WERI-Rb-1 (cell line): ENCODE measurements at regions not wholly inside any gene's neighbourhood (a gene's known extent, or its start where the extent isn't known, plus 50 kb on each side); places are given as distances from the start of the nearest gene placed in this dataset.

ENCODE experiments used
- DNase-seq: peaks from one replicate; pipeline ENCODE4 v3.0.0-alpha.2; 2020
- H3K27ac ChIP-seq: fragments of 250-450 bp; sonication (Bioruptor Pico); 2 replicates; pipeline ENCODE4 v1.5.1; 2020; ENCODE audit warnings: mild to moderate bottlenecking, moderate library complexity
- H3K27me3 ChIP-seq: fragments of 250-450 bp; sonication (Bioruptor Pico); 2 replicates; pipeline ENCODE4 v1.5.1; 2021; ENCODE audit warnings: mild to moderate bottlenecking, low read depth, moderate library complexity; ENCODE audit not compliant: insufficient read depth, severe bottlenecking
- H3K36me3 ChIP-seq: fragments of 250-450 bp; sonication (Bioruptor Pico); 2 replicates; pipeline ENCODE4 v1.5.1; 2020; ENCODE audit warnings: mild to moderate bottlenecking, moderate library complexity
- H3K4me3 ChIP-seq: 2 replicates; pipeline ENCODE4 v1.5.1; 2011; ENCODE audit warnings: low read depth, mild to moderate bottlenecking, control low read depth, low read length
- H3K9me3 ChIP-seq: fragments of 250-450 bp; sonication (Bioruptor Pico); 2 replicates; pipeline ENCODE4 v1.5.1; 2021; ENCODE audit warnings: mild to moderate bottlenecking, moderate library complexity; ENCODE audit not compliant: severe bottlenecking
- TF ChIP-seq, protein P1 (sequence below): IDR thresholded peaks from 2 replicates; pipeline ENCODE4 v1.5.1; 2011; ENCODE audit warnings: low read depth, mild to moderate bottlenecking, control low read depth, inconsistent platforms, low read length

DNA sequence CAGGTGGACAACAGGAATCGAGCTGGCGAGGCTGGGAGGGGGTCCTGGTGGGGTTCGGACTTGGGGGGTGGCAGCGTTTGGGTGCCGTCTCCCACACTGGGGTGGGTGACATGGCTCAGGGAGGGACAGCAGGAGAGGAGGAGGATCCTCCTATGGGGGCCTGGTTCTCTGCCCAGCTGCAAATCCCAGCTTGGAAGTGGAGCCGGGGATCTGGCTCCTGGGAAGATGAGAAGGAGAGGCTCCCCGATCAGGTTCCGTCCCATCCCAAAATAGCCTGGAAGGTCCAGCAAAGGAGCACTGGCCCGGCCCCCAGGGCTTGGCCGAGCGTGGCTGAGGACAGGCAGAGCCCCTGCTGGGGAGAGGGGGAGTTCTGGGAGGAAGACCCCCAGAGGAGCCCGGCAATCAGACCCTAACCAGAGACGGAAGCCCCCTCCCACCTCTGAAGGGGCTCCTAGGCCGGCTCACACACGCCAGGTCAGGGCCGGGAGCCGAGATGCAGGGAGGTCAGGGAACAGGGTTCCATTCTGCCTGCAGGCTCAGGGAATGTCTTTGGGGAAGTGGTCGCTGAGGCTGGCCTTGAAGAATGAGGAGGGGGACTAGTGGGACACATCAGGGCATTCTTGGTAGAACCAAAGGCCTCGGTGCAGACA, 143.7 kb downstream of the ENGASE start:
- TF ChIP-seq, protein P1, sequence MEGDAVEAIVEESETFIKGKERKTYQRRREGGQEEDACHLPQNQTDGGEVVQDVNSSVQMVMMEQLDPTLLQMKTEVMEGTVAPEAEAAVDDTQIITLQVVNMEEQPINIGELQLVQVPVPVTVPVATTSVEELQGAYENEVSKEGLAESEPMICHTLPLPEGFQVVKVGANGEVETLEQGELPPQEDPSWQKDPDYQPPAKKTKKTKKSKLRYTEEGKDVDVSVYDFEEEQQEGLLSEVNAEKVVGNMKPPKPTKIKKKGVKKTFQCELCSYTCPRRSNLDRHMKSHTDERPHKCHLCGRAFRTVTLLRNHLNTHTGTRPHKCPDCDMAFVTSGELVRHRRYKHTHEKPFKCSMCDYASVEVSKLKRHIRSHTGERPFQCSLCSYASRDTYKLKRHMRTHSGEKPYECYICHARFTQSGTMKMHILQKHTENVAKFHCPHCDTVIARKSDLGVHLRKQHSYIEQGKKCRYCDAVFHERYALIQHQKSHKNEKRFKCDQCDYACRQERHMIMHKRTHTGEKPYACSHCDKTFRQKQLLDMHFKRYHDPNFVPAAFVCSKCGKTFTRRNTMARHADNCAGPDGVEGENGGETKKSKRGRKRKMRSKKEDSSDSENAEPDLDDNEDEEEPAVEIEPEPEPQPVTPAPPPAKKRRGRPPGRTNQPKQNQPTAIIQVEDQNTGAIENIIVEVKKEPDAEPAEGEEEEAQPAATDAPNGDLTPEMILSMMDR: no peak
- no peak overlapping the region for H3K4me3 ChIP-seq
- no peaks in the 10 kb centered on the region for H3K36me3 ChIP-seq
- DNase-seq: no peak
- peak overlapping the region; percentile 78 for H3K27ac ChIP-seq
- no peaks in the 10 kb centered on the region for H3K27me3 ChIP-seq
- no peaks in the 10 kb centered on the region for H3K9me3 ChIP-seq

DNA sequence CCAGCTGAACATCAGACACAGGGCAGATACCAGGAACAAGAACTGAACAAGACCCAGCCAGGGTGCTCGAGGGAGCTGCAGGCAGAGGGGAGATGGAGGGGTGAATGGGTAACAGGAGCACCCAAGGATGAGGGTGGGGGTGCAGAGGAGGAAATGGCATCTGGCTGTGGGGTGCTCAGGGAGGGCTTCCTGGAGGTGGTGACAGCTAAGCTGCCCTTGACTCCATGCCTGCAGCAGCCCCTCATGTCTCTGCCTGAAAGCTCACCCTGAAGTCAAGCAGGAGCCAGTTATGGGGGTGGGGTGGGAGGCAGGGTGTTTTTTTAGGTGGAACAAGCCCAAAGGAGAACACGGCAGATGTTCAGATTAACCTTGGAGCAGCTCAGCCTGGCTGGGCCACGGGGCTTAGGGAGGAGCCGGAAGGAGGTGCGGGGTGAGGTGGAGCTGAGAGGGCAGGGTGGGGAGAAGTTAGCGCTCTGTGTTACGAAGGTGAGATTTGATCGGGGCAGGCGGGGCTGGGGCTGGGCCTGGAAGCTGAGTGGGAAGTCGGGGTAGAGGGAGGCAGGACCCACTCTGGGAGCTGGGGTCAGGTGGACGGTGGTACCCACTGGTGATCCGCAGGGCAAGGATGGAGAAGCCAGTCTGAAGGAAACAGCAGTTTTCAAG, 143.0 kb downstream of the ENGASE start:
- no peaks in the 10 kb centered on the region for H3K36me3 ChIP-seq
- H3K27ac ChIP-seq: peak overlapping the region; percentile 78
- no peaks in the 10 kb centered on the region for H3K27me3 ChIP-seq
- peak; percentile 97 for DNase-seq
- H3K9me3 ChIP-seq: no peaks in the 10 kb centered on the region
- H3K4me3 ChIP-seq: no peak overlapping the region
- TF ChIP-seq, protein P1: no peak

DNA sequence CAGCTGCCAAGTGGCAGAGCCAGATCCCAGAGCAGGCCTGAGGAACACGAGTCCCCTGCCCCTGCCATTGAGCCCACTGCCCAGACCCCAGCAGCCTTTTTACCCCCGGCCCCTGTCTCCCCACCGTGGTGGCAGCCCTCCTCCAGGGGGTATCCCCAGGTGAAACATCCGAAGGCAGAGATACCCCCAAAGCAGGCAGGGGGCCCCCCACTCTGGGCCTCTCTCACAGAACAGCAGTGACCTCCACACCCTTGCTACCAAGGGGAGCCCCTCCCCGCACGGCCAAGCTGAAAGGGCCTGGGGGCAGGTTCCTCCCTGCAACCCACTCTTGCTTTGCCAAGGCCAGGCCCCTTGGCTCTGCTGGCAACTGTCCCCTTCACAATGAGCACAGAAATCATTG, 142.2 kb downstream of the ENGASE start:
- no peaks in the 10 kb centered on the region for H3K27me3 ChIP-seq
- no peaks in the 10 kb centered on the region for H3K36me3 ChIP-seq
- TF ChIP-seq, protein P1: no peak
- peak overlapping the region; percentile 78 for H3K27ac ChIP-seq
- no peaks in the 10 kb centered on the region for H3K9me3 ChIP-seq
- H3K4me3 ChIP-seq: no peak overlapping the region
- DNase-seq: no peak

DNA sequence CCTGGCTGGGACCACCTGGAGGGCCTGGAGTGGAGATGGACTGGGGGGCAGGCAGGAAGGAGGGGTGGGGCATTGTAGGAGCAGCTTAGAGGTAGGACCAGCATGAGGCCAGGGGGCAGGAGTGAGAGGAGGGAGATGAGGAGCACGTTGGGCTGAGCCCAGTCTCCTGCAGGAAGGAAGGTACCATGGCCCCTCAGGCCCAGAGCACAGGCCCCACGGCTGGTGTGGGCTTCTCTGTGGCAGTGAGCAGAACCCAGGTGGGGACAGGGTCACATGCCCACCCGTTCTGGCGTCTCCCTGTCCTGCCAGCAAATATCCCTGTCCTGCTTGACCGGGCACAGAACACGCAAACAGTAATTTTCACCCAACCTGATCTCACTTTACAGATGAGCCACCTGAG, 141.8 kb downstream of the ENGASE start:
- no peaks in the 10 kb centered on the region for H3K27me3 ChIP-seq

DNA sequence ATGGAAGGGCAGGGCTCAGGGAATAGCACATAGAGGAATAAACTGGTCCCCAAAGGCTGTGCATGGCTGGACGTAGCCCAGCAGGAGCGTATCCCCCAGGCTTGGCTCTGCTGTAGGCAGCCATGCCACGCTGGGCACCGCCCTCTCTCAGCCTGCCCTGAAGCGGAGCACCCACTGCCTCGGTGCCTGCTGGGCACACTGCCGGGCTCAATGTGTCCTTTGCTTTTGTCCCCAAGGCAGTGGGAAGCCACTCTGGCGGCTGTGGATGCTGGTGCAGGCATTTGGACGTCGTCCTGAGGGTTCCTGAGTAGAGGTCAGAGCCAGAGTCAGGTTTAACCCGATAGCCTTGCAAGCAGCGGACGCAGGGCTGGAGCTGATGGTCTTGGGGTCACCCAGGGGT, 141.0 kb downstream of the ENGASE start:
- DNase-seq: no peak
- no peaks in the 10 kb centered on the region for H3K9me3 ChIP-seq
- H3K27ac ChIP-seq: peak overlapping the region; percentile 78
- no peak overlapping the region for H3K4me3 ChIP-seq
- H3K27me3 ChIP-seq: no peaks in the 10 kb centered on the region
- TF ChIP-seq, protein P1: no peak
- no peaks in the 10 kb centered on the region for H3K36me3 ChIP-seq

More for the DNA sequence above, 141.8 kb downstream of the ENGASE start:
- Histone ChIP-seq H3K4me3 (no peak overlapping the region), H3K36me3 (no peaks in the 10 kb centered on the region), H3K9me3 (no peaks in the 10 kb centered on the region), H3K27ac (peak overlapping the region; percentile 78)
- DNase-seq: no peak
- TF ChIP-seq, protein P1: no peak
